ENCODE measurements at regions not wholly inside any gene's neighbourhood (a gene's known extent, or its start where the extent isn't known, plus 50 kb on each side); places are given as distances from the start of the nearest gene placed in this dataset.

GRCh38 chr6:138681627-138682026 lies 91.9 kb upstream of the CCDC28A start:
- TF ChIP-seq EZH2 (IDR thresholded peaks at IDR 0.05; ENCODE audit: borderline replicate concordance, low read depth, low read length, severe bottlenecking) (no peak), POLR2A (IDR thresholded peaks at IDR 0.05; ENCODE audit: low read depth, low read length) (no peak), CTCF (IDR thresholded peaks at IDR 0.05; ENCODE audit: extremely low read depth in 1 of 2, insufficient read depth in 1 of 2, low read depth in 1 of 2, low read length in 2 of 2) (no peak), POLR2AphosphoS5 (IDR thresholded peaks at IDR 0.05; ENCODE audit: insufficient read depth, low read depth, low read length) (no peak), MAX (IDR thresholded peaks at IDR 0.05; ENCODE audit: insufficient read depth, insufficient read length) (no peak), MYC (IDR thresholded peaks at IDR 0.05; ENCODE audit: low read depth, low read length) (no peak)

All from endothelial cell of umbilical vein (primary cell).